ENCODE measurements at regions not wholly inside any gene's neighbourhood (a gene's known extent, or its start where the extent isn't known, plus 50 kb on each side); places are given as distances from the start of the nearest gene placed in this dataset.
"Not testable (repeated sequence)": the region's sequence is repeated elsewhere in the genome, so short reads cannot be mapped to it uniquely, and the experiment has no call there.

DNA sequence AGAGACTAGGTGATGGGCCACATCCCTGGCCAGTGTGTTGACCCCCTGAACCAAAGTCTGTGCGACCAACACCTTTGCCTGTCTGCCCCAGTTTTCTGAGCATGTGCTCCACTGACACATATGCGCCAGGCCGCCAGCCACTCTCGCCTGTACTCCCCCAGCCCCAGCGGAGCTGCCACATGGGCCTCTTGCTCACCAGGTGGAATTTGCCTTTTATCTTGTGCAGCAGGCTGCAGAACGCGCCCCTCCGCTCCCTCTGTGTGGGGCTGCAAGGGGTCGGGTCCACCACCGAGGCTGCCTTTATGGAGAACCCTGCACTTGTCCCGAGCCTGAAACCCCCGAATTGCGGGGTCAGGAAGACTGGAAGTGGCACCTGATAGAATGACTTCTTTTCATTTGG, 405.7 kb upstream of the NPAP1 start:
- CTCF ChIA-PET = no interaction called here
- no peak for TF ChIP-seq EZH2phosphoT487 (IDR thresholded peaks at IDR 0.05; ENCODE audit: borderline replicate concordance, low read length)
- no peak for TF ChIP-seq CTCF (conservative IDR thresholded peaks at IDR 0.05; ENCODE audit: low read depth, low read length)
- no peak for TF ChIP-seq EZH2 (IDR thresholded peaks at IDR 0.05; ENCODE audit: low read length, unreplicated experiment)
- no peak for DNase-seq

GRCh38 chr15:24271496-24272244, 403.9 kb upstream of the NPAP1 start:
- BruUV-seq (replicated peaks); H3K4me3 ChIP-seq (ENCODE audit: low read length); POLR2A ChIA-PET (ENCODE audit: unreplicated experiment); H3F3A ChIP-seq (ENCODE audit: low read length, unreplicated experiment); H3K9me2 ChIP-seq (replicated peaks; ENCODE audit: low read length); ATAC-seq; H3K27ac ChIP-seq (ENCODE audit: low read length); H3K4me1 ChIP-seq (ENCODE audit: insufficient read depth, low read length); H3K36me3 ChIP-seq (ENCODE audit: low read depth, low read length); intact Hi-C loops (cut with micrococcal nuclease); H2AFZ ChIP-seq (ENCODE audit: low read length); H3K79me2 ChIP-seq (ENCODE audit: low read length); CTCF ChIA-PET; H3K4me2 ChIP-seq (ENCODE audit: low read length); H3K27me3 ChIP-seq (ENCODE audit: low read length); H3K9me3 ChIP-seq (ENCODE audit: low read length); H3K9ac ChIP-seq (ENCODE audit: low read length); DNase-seq; H4K20me1 ChIP-seq (ENCODE audit: low read length): not testable (repeated sequence)

More for the DNA sequence above, 405.7 kb upstream of the NPAP1 start:
- Histone ChIP-seq H3K79me2 (ENCODE audit: low read length) (no peaks in the 10 kb centered on the region), H3K27me3 (ENCODE audit: low read length) (no peaks in the 10 kb centered on the region), H3K9ac (ENCODE audit: low read length) (no peak overlapping the region), H3F3A (ENCODE audit: low read length, unreplicated experiment) (no peaks in the 10 kb centered on the region), H4K20me1 (ENCODE audit: low read length) (no peaks in the 10 kb centered on the region), H2AFZ (ENCODE audit: low read length) (no peak overlapping the region), H3K27ac (ENCODE audit: low read length) (no peak overlapping the region), H3K9me2 (replicated peaks; ENCODE audit: low read length) (no peaks in the 10 kb centered on the region), H3K4me2 (ENCODE audit: low read length) (no peak overlapping the region), H3K9me3 (ENCODE audit: low read length) (no peaks in the 10 kb centered on the region), H3K36me3 (ENCODE audit: low read depth, low read length) (no peaks in the 10 kb centered on the region), H3K4me3 (ENCODE audit: low read length) (no peak overlapping the region), H3K4me1 (ENCODE audit: insufficient read depth, low read length) (no peaks in the 10 kb centered on the region)
- no TSS peak for BruUV-seq (replicated peaks)
- no peak for ATAC-seq
- intact Hi-C loops (cut with micrococcal nuclease) = no loop called here
- POLR2A ChIA-PET (ENCODE audit: unreplicated experiment) = no interaction called here

DNA sequence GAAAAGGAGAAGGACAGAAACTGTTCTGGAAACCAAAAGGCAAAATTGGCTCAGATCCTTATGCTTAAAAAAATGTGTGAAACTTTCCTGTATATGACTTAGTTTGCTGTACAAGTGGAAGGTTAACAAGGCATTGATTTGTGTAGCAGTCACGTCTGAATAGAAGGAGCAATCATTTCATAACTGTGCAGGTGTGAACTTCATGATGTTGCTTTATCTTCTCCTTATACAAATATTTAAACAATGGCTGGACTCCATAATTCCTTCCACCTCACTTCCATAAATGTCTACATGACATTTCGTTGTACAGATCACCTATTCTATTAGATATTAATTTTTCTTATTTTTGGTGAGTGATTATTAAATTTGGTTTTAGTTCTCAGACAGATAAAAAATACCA, 382.7 kb upstream of the NPAP1 start:
- ChIA-PET CTCF (no interaction called here), POLR2A (ENCODE audit: unreplicated experiment) (no interaction called here)
- H3K79me2 ChIP-seq (ENCODE audit: low read length) = no peaks in the 10 kb centered on the region
- ATAC-seq (no peak), DNase-seq (no peak)
- H3F3A ChIP-seq (ENCODE audit: low read length, unreplicated experiment) = no peaks in the 10 kb centered on the region
- H2AFZ ChIP-seq (ENCODE audit: low read length) = no peak overlapping the region
- no TSS peak for BruUV-seq (replicated peaks)
- intact Hi-C loops (cut with micrococcal nuclease) = no loop called here
- TF ChIP-seq EZH2 (IDR thresholded peaks at IDR 0.05; ENCODE audit: low read length, unreplicated experiment) = no peak
- no peak for TF ChIP-seq EZH2phosphoT487 (IDR thresholded peaks at IDR 0.05; ENCODE audit: borderline replicate concordance, low read length)
- TF ChIP-seq CTCF (conservative IDR thresholded peaks at IDR 0.05; ENCODE audit: low read depth, low read length) = no peak
- H3K4me3 ChIP-seq (ENCODE audit: low read length) = no peak overlapping the region
- H3K9me2 ChIP-seq (replicated peaks; ENCODE audit: low read length) = no peaks in the 10 kb centered on the region
- no peak overlapping the region for H3K9ac ChIP-seq (ENCODE audit: low read length)
- no peak overlapping the region for H3K27ac ChIP-seq (ENCODE audit: low read length)
- H3K36me3 ChIP-seq (ENCODE audit: low read depth, low read length) = no peaks in the 10 kb centered on the region
- no peaks in the 10 kb centered on the region for H3K4me1 ChIP-seq (ENCODE audit: insufficient read depth, low read length)
- H3K4me2 ChIP-seq (ENCODE audit: low read length) = no peak overlapping the region
- no peaks in the 10 kb centered on the region for H4K20me1 ChIP-seq (ENCODE audit: low read length)
- H3K9me3 ChIP-seq (ENCODE audit: low read length) = no peaks in the 10 kb centered on the region
- H3K27me3 ChIP-seq (ENCODE audit: low read length) = no peaks in the 10 kb centered on the region

DNA sequence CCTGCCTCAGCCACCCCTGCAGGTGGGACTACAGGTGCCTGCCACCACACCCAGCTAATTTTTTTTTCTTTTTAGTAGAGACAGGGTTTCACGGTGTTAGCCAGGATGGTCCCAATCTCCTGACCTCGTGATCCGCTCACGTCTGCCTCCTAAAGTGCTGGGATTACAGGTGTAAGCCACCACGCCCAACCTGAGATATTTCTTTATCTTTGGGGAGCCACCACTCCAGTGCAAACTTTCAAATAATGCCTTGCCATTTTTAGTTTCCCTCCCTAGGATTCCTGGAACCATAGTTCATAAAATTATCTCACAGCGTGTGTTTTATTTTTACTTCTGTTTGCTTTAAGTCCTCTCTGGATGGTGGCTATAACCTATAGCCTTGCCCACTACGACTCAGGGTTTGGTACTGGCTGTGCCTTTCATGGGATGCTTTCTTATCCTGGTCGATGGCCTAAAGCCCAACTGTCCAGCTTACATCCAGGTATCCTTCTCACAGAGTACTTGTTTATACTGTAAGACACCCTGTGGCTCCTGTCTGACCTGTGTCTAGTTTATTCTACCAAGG, 374.7 kb upstream of the NPAP1 start:
- H3K79me2 ChIP-seq (ENCODE audit: low read length); DNase-seq; intact Hi-C loops (cut with micrococcal nuclease); H3K36me3 ChIP-seq (ENCODE audit: low read depth, low read length); H2AFZ ChIP-seq (ENCODE audit: low read length); H3K9me3 ChIP-seq (ENCODE audit: low read length); H3K27ac ChIP-seq (ENCODE audit: low read length); ATAC-seq; H3K9ac ChIP-seq (ENCODE audit: low read length); H3K4me1 ChIP-seq (ENCODE audit: insufficient read depth, low read length); H3F3A ChIP-seq (ENCODE audit: low read length, unreplicated experiment); POLR2A ChIA-PET (ENCODE audit: unreplicated experiment); H3K27me3 ChIP-seq (ENCODE audit: low read length); CTCF ChIA-PET; H3K9me2 ChIP-seq (replicated peaks; ENCODE audit: low read length); H3K4me2 ChIP-seq (ENCODE audit: low read length); H4K20me1 ChIP-seq (ENCODE audit: low read length); BruUV-seq (replicated peaks); H3K4me3 ChIP-seq (ENCODE audit: low read length): not testable (repeated sequence)

- H3K4me1 ChIP-seq (ENCODE audit: insufficient read depth, low read length); H3K9ac ChIP-seq (ENCODE audit: low read length); DNase-seq; H3K4me3 ChIP-seq (ENCODE audit: low read length); BruUV-seq (replicated peaks); H3K9me2 ChIP-seq (replicated peaks; ENCODE audit: low read length); H2AFZ ChIP-seq (ENCODE audit: low read length); H3K27ac ChIP-seq (ENCODE audit: low read length); ATAC-seq; POLR2A ChIA-PET (ENCODE audit: unreplicated experiment); H4K20me1 ChIP-seq (ENCODE audit: low read length); H3K27me3 ChIP-seq (ENCODE audit: low read length); H3K79me2 ChIP-seq (ENCODE audit: low read length); H3K36me3 ChIP-seq (ENCODE audit: low read depth, low read length); intact Hi-C loops (cut with micrococcal nuclease); CTCF ChIA-PET; H3K4me2 ChIP-seq (ENCODE audit: low read length); H3K9me3 ChIP-seq (ENCODE audit: low read length); H3F3A ChIP-seq (ENCODE audit: low read length, unreplicated experiment): not testable (repeated sequence)
Observed at GRCh38 chr15:24301999-24302398, 373.6 kb upstream of the NPAP1 start.
